ENCODE measurements at regions not wholly inside any gene's neighbourhood (a gene's known extent, or its start where the extent isn't known, plus 50 kb on each side); places are given as distances from the start of the nearest gene placed in this dataset.

DNA sequence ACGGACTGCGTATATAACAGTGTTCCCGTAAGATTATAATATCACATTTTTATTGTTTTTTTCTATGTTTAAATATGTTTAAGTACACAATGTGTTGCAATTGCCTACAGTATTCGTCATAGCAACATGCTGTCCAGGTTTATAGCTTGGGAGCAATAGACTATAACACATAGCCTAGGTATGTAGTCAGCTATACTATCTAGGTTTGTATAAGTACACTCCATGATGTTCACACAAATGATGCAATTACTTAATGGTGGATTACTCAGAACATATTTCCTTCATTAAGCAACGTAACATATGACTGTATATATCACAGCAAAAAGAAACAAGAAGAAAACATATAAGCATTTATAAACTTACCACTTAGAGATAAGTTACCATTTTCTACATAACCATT lies 160.0 kb downstream of the CBLN1 start:
- Histone ChIP-seq H3K36me3 (no peaks in the 10 kb centered on the region), H3K27me3 (no peaks in the 10 kb centered on the region), H3K4me3 (no peak overlapping the region), H3K9me3 (no peaks in the 10 kb centered on the region), H3K27ac (no peak overlapping the region), H3K4me1 (no peaks in the 10 kb centered on the region)
- ATAC-seq = no peak
- intact Hi-C loops (cut with DNase I; ENCODE audit: low total_unique reads) (no loop called here), in situ Hi-C loops (cut with MboI; ENCODE audit: low sequenced_read_pairs in 4 of 4) (no loop called here)
- no peak for DNase-seq
- TF ChIP-seq POLR2A (IDR thresholded peaks at IDR 0.05) = no peak
- TF ChIP-seq, protein P1, sequence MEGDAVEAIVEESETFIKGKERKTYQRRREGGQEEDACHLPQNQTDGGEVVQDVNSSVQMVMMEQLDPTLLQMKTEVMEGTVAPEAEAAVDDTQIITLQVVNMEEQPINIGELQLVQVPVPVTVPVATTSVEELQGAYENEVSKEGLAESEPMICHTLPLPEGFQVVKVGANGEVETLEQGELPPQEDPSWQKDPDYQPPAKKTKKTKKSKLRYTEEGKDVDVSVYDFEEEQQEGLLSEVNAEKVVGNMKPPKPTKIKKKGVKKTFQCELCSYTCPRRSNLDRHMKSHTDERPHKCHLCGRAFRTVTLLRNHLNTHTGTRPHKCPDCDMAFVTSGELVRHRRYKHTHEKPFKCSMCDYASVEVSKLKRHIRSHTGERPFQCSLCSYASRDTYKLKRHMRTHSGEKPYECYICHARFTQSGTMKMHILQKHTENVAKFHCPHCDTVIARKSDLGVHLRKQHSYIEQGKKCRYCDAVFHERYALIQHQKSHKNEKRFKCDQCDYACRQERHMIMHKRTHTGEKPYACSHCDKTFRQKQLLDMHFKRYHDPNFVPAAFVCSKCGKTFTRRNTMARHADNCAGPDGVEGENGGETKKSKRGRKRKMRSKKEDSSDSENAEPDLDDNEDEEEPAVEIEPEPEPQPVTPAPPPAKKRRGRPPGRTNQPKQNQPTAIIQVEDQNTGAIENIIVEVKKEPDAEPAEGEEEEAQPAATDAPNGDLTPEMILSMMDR (IDR thresholded peaks at IDR 0.05 in 4 of 5, conservative IDR thresholded peaks at IDR 0.05 in 1 of 5) = no peak

DNA sequence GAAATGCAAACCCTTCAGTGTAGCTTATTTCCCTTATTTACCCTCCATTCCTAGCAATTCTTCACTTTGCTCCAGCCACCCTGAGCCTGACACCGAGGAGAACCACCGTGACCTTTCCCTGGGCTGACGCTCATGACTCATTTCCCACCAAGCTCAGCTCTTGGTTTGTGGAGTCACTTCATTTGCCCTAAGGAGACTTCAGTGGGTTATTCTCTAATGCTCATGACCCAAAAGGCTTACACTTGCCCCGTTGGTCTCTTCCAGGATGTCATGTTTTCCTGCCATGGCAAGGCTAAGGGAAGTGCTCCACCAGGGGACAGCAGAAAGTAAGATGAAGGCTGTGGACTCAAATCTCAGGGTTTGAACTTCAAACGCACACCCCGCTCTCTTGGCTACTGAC lies 161.0 kb downstream of the CBLN1 start:
- Histone ChIP-seq H3K4me1 (no peaks in the 10 kb centered on the region), H3K27ac (no peak overlapping the region), H3K9me3 (no peaks in the 10 kb centered on the region), H3K4me3 (no peak overlapping the region), H3K27me3 (no peaks in the 10 kb centered on the region), H3K36me3 (no peaks in the 10 kb centered on the region)
- DNase-seq (no peak), ATAC-seq (no peak)
- in situ Hi-C loops (cut with MboI; ENCODE audit: low sequenced_read_pairs in 4 of 4) (no loop called here), intact Hi-C loops (cut with DNase I; ENCODE audit: low total_unique reads) (no loop called here)
- TF ChIP-seq, protein P1 (IDR thresholded peaks at IDR 0.05 in 4 of 5, conservative IDR thresholded peaks at IDR 0.05 in 1 of 5) = no peak
- no peak for TF ChIP-seq POLR2A (IDR thresholded peaks at IDR 0.05)

GRCh38 chr16:49116873-49117272 lies 164.8 kb downstream of the CBLN1 start:
- ATAC-seq = no peak
- H3K4me3 ChIP-seq = no peak overlapping the region
- in situ Hi-C loops (cut with MboI; ENCODE audit: low sequenced_read_pairs in 4 of 4) (no loop called here), intact Hi-C loops (cut with DNase I; ENCODE audit: low total_unique reads) (no loop called here)
- TF ChIP-seq, protein P1 (IDR thresholded peaks at IDR 0.05 in 4 of 5, conservative IDR thresholded peaks at IDR 0.05 in 1 of 5) = no peak
- no peak for TF ChIP-seq POLR2A (IDR thresholded peaks at IDR 0.05)
- no peaks in the 10 kb centered on the region for H3K9me3 ChIP-seq
- no peak for DNase-seq
- no peak overlapping the region for H3K27ac ChIP-seq
- H3K27me3 ChIP-seq = no peaks in the 10 kb centered on the region
- no peaks in the 10 kb centered on the region for H3K36me3 ChIP-seq
- H3K4me1 ChIP-seq = peaks cover 0 to 22% of the 10 kb centered on the region in 2 donors

DNA sequence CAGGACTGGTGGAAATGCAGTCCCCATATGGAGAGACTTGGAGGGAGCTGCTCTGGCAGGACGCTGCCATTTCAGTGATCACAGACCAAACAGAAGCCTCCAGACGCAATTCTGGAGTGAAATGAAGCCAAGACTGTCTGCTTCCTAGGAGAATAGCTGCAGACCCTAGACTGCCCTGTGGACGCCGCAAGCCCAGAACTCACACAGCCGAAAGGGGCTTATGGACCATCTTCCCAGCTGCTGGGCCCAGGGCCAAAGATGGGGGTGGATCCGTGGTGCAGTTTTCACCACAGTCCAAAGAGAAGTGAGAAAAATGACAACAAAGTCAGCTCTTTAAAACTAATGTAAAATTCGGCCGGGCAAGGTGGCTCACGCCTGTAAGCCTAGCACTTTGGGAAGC lies 165.7 kb downstream of the CBLN1 start:
- TF ChIP-seq POLR2A (IDR thresholded peaks at IDR 0.05) = no peak
- TF ChIP-seq, protein P1 (IDR thresholded peaks at IDR 0.05 in 4 of 5, conservative IDR thresholded peaks at IDR 0.05 in 1 of 5) = no peak
- H3K9me3 ChIP-seq = no peaks in the 10 kb centered on the region
- DNase-seq = no peak
- peaks cover 0 to 24% of the 10 kb centered on the region in 2 donors for H3K4me1 ChIP-seq
- no peak for ATAC-seq
- in situ Hi-C loops (cut with MboI; ENCODE audit: low sequenced_read_pairs in 4 of 4) = no loop called here
- intact Hi-C loops (cut with DNase I; ENCODE audit: low total_unique reads) = no loop called here
- H3K27me3 ChIP-seq = no peaks in the 10 kb centered on the region
- no peak overlapping the region for H3K27ac ChIP-seq
- no peak overlapping the region for H3K4me3 ChIP-seq
- H3K36me3 ChIP-seq = no peaks in the 10 kb centered on the region

DNA sequence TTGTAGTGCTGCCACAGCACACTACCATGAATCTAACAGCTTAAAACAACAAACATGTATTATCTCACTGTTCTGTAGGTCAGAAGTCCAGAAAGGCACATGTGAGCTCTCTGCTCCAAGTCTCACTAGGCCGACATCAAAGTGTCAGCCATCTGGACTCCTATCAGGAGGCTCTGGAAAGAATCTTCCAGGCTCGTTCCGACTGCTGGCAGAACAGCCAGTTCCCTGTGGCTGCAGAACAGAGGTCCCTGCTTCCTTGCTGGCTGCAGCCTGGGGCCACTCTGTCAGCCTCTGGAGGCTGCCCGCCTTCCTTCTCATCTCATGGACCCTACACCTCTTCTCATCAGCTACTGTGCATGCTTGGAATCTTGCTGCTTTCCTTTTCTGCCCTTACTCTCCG lies 168.9 kb downstream of the CBLN1 start:
- TF ChIP-seq, protein P1 (IDR thresholded peaks at IDR 0.05 in 4 of 5, conservative IDR thresholded peaks at IDR 0.05 in 1 of 5) = no peak
- TF ChIP-seq POLR2A (IDR thresholded peaks at IDR 0.05) = no peak
- peak in 1 of 2 donors; percentile 91 for ATAC-seq
- Histone ChIP-seq H3K27me3 (no peaks in the 10 kb centered on the region), H3K27ac (peak overlapping the region in 1 of 4 donors; percentile 74), H3K4me3 (no peak overlapping the region), H3K36me3 (no peaks in the 10 kb centered on the region), H3K4me1 (peaks cover 0 to 27% of the 10 kb centered on the region in 2 donors), H3K9me3 (no peaks in the 10 kb centered on the region)
- DNase-seq = peak; percentile 37 to 41
- intact Hi-C loops (cut with DNase I; ENCODE audit: low total_unique reads) (no loop called here), in situ Hi-C loops (cut with MboI; ENCODE audit: low sequenced_read_pairs in 4 of 4) (no loop called here)

Data from gastrocnemius medialis (tissue), 4 donors.